ENCODE measurements at regions not wholly inside any gene's neighbourhood (a gene's known extent, or its start where the extent isn't known, plus 50 kb on each side); places are given as distances from the start of the nearest gene placed in this dataset.
A peak's percentile ranks its signal among the peaks of the same experiment; 100 is the strongest.

- TF ChIP-seq ZBTB7B (CRISPR knock-in tag; IDR thresholded peaks at IDR 0.05) (0 out of 2 replicates have a peak, but pooled peaks have one; percentile 36), REL (CRISPR knock-in tag; conservative IDR thresholded peaks at IDR 0.05) (no peak), ZC3H13 (CRISPR knock-in tag; IDR thresholded peaks at IDR 0.05) (no peak), AHDC1 (CRISPR knock-in tag; IDR thresholded peaks at IDR 0.05; ENCODE audit: borderline replicate concordance) (no peak), ZFYVE20 (CRISPR knock-in tag; IDR thresholded peaks at IDR 0.05; ENCODE audit: borderline replicate concordance, low read depth) (no peak), NFYC (CRISPR knock-in tag; IDR thresholded peaks at IDR 0.05) (no peak), ZNF558 (CRISPR knock-in tag; IDR thresholded peaks at IDR 0.05; ENCODE audit: borderline replicate concordance) (no peak), MTA1 (CRISPR knock-in tag; IDR thresholded peaks at IDR 0.05; ENCODE audit: borderline replicate concordance) (0 out of 2 replicates have a peak, but pooled peaks have one; percentile 48), ZNF17 (CRISPR knock-in tag; IDR thresholded peaks at IDR 0.05) (no peak), GATA4 (IDR thresholded peaks at IDR 0.05; ENCODE audit: borderline replicate concordance, low read depth) (no peak), ZNF354B (CRISPR knock-in tag; IDR thresholded peaks at IDR 0.05) (no peak), ZFP62 (CRISPR knock-in tag; IDR thresholded peaks at IDR 0.05) (no peak), KDM1A (CRISPR knock-in tag; IDR thresholded peaks at IDR 0.05) (no peak), ZBTB10 (CRISPR knock-in tag; IDR thresholded peaks at IDR 0.05; ENCODE audit: borderline replicate concordance) (no peak), ZNF550 (CRISPR knock-in tag; IDR thresholded peaks at IDR 0.05; ENCODE audit: borderline replicate concordance) (no peak), SRF (IDR thresholded peaks at IDR 0.05; ENCODE audit: low read depth, low read length) (no peak), ZNF580 (CRISPR knock-in tag; IDR thresholded peaks at IDR 0.05; ENCODE audit: borderline replicate concordance, low read depth) (no peak), CCDC6 (CRISPR knock-in tag; IDR thresholded peaks at IDR 0.05) (0 out of 2 replicates have a peak, but pooled peaks have one; percentile 54), MXD1 (CRISPR knock-in tag; IDR thresholded peaks at IDR 0.05) (no peak), ZFAT (CRISPR knock-in tag; conservative IDR thresholded peaks at IDR 0.05) (no peak), ZNF598 (CRISPR knock-in tag; IDR thresholded peaks at IDR 0.05; ENCODE audit: borderline replicate concordance) (no peak)
Observed at GRCh38 chrX:115892787-115893671, 277.5 kb upstream of the AGTR2 start (continued).
